ENCODE measurements at regions not wholly inside any gene's neighbourhood (a gene's known extent, or its start where the extent isn't known, plus 50 kb on each side); places are given as distances from the start of the nearest gene placed in this dataset.

- no peak overlapping the region for H3K9ac ChIP-seq (replicated peaks; ENCODE audit: extremely low read depth, insufficient read depth, low read length)
- H3K36me3 ChIP-seq (ENCODE audit: control insufficient read depth in 2 of 2, extremely low read depth in 1 of 2, insufficient read depth in 2 of 2, low read length in 2 of 2), result no peaks in the 10 kb centered on the region
- no peak overlapping the region for H3K4me2 ChIP-seq (ENCODE audit: insufficient read depth, low read length)
- peaks cover 2% of the 10 kb centered on the region for H3K9me3 ChIP-seq (replicated peaks; ENCODE audit: control insufficient read depth, insufficient read depth, low read length)
- TF ChIP-seq, protein P1, sequence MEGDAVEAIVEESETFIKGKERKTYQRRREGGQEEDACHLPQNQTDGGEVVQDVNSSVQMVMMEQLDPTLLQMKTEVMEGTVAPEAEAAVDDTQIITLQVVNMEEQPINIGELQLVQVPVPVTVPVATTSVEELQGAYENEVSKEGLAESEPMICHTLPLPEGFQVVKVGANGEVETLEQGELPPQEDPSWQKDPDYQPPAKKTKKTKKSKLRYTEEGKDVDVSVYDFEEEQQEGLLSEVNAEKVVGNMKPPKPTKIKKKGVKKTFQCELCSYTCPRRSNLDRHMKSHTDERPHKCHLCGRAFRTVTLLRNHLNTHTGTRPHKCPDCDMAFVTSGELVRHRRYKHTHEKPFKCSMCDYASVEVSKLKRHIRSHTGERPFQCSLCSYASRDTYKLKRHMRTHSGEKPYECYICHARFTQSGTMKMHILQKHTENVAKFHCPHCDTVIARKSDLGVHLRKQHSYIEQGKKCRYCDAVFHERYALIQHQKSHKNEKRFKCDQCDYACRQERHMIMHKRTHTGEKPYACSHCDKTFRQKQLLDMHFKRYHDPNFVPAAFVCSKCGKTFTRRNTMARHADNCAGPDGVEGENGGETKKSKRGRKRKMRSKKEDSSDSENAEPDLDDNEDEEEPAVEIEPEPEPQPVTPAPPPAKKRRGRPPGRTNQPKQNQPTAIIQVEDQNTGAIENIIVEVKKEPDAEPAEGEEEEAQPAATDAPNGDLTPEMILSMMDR (IDR thresholded peaks at IDR 0.05; ENCODE audit: extremely low read depth in 1 of 2, insufficient read depth in 1 of 2, low read depth in 1 of 2, low read length in 2 of 2), result no peak
- ChIA-PET POLR2A (no interaction called here), CTCF (no interaction called here)
- no peaks in the 10 kb centered on the region for H3K79me2 ChIP-seq (ENCODE audit: control insufficient read depth, insufficient read depth, low read length)
- FAIRE-seq, result no peak
- BruUV-seq (replicated peaks), result no TSS peak
- no peak overlapping the region for H2AFZ ChIP-seq (ENCODE audit: low read depth, low read length)
- H3K27me3 ChIP-seq (ENCODE audit: control insufficient read depth in 2 of 2, insufficient read depth in 2 of 2, low read length in 2 of 2), result no peaks in the 10 kb centered on the region
- DNase-seq (ENCODE audit: low read depth, low spot score), result no peak
- H3K4me1 ChIP-seq (ENCODE audit: control insufficient read depth, extremely low read depth, insufficient read depth, low read length), result no peaks in the 10 kb centered on the region
- intact Hi-C loops (cut with micrococcal nuclease), result no loop called here
- H3K27ac ChIP-seq (ENCODE audit: insufficient read depth, low read depth, low read length), result no peak overlapping the region
- dilution Hi-C loops (cut with MboI; ENCODE audit: extremely low pct_ligation_motif_present, low sequenced_read_pairs), result no loop called here
- no peaks in the 10 kb centered on the region for H4K20me1 ChIP-seq (replicated peaks; ENCODE audit: control insufficient read depth, extremely low read depth, insufficient read depth, low read length)
- H3K9me1 ChIP-seq (replicated peaks; ENCODE audit: control insufficient read depth, extremely low read depth, insufficient read depth, low read length), result no peaks in the 10 kb centered on the region
- H3K4me3 ChIP-seq (replicated peaks in 1 of 3; ENCODE audit: insufficient read depth in 1 of 3, low read depth in 1 of 3, low read length in 3 of 3), result no peak overlapping the region
These were observed 190.3 kb downstream of the C1orf94 start for GRCh38 chr1:34366875-34367624.

DNA sequence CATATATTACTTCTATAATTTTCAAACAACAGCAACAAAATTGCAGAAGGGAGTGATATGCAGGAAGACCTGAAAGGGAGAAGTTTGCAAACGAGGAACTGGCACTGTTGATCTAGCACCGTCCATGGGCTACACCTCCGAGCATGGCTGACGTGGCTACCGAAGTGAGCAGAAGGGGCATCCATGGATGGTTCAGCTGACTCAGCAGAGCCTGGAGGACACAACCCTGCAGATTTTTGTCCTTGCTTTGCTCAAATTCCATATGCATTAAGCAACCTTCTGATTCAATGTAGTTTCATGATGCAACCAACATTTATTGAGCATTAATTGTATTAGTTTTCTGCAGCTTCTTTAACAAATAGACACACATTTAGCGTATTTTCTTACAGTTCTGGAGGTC is 191.2 kb downstream of the C1orf94 start:
- intact Hi-C loops (cut with micrococcal nuclease) (no loop called here), dilution Hi-C loops (cut with MboI; ENCODE audit: extremely low pct_ligation_motif_present, low sequenced_read_pairs) (no loop called here)
- Histone ChIP-seq H3K79me2 (ENCODE audit: control insufficient read depth, insufficient read depth, low read length) (no peaks in the 10 kb centered on the region), H3K9me1 (replicated peaks; ENCODE audit: control insufficient read depth, extremely low read depth, insufficient read depth, low read length) (no peaks in the 10 kb centered on the region), H4K20me1 (replicated peaks; ENCODE audit: control insufficient read depth, extremely low read depth, insufficient read depth, low read length) (no peaks in the 10 kb centered on the region), H3K27ac (ENCODE audit: insufficient read depth, low read depth, low read length) (no peak overlapping the region), H2AFZ (ENCODE audit: low read depth, low read length) (no peak overlapping the region), H3K4me1 (ENCODE audit: control insufficient read depth, extremely low read depth, insufficient read depth, low read length) (no peaks in the 10 kb centered on the region), H3K4me2 (ENCODE audit: insufficient read depth, low read length) (no peak overlapping the region), H3K9ac (replicated peaks; ENCODE audit: extremely low read depth, insufficient read depth, low read length) (no peak overlapping the region), H3K4me3 (replicated peaks in 1 of 3; ENCODE audit: insufficient read depth in 1 of 3, low read depth in 1 of 3, low read length in 3 of 3) (no peak overlapping the region), H3K9me3 (replicated peaks; ENCODE audit: control insufficient read depth, insufficient read depth, low read length) (peaks cover 2% of the 10 kb centered on the region), H3K27me3 (ENCODE audit: control insufficient read depth in 2 of 2, insufficient read depth in 2 of 2, low read length in 2 of 2) (no peaks in the 10 kb centered on the region), H3K36me3 (ENCODE audit: control insufficient read depth in 2 of 2, extremely low read depth in 1 of 2, insufficient read depth in 2 of 2, low read length in 2 of 2) (no peaks in the 10 kb centered on the region)
- BruUV-seq (replicated peaks), result no TSS peak
- no peak for FAIRE-seq
- ChIA-PET CTCF (interaction anchor here (0.8 kb wide), 1 partner anchor 29 kb away, joined by 3 read pairs; no protein-coding TSS in a partner anchor), POLR2A (no interaction called here)
- DNase-seq (ENCODE audit: low read depth, low spot score), result no peak
- TF ChIP-seq, protein P1 (IDR thresholded peaks at IDR 0.05; ENCODE audit: extremely low read depth in 1 of 2, insufficient read depth in 1 of 2, low read depth in 1 of 2, low read length in 2 of 2), result no peak
- TF ChIP-seq MAX (IDR thresholded peaks at IDR 0.05; ENCODE audit: insufficient read depth, insufficient read length) (no peak), EZH2 (IDR thresholded peaks at IDR 0.05; ENCODE audit: borderline replicate concordance, low read depth, low read length, severe bottlenecking) (no peak), FOS (IDR thresholded peaks at IDR 0.05; ENCODE audit: borderline replicate concordance, insufficient read depth, low read length) (no peak), GATA2 (IDR thresholded peaks at IDR 0.05; ENCODE audit: insufficient read depth, insufficient read length, low read depth, low read length) (no peak), MYC (IDR thresholded peaks at IDR 0.05; ENCODE audit: low read depth, low read length) (no peak)

Data from endothelial cell of umbilical vein (primary cell).